Lung (tissue), 11 donors: ENCODE measurements at regions not wholly inside any gene's neighbourhood (a gene's known extent, or its start where the extent isn't known, plus 50 kb on each side); places are given as distances from the start of the nearest gene placed in this dataset.

Experiments
- ATAC-seq: fragments of 200-7000 bp; cut with Tn5 transposase; one replicate; pipeline ENCODE4 v1.9.1; 2020; ENCODE audit warnings: moderate number of reproducible peaks; ENCODE audit not compliant: insufficient read depth, low FRiP score
- DNase-seq, 3 donors: peaks; one replicate each; pipeline ENCODE4 v3.0.0-alpha.2; 2013 to 2017
- H3K27ac ChIP-seq, 2 donors: one replicate each; pipeline ENCODE4 v1.5.1; 2013; ENCODE audit warnings: mild to moderate bottlenecking in 2 of 2, moderate library complexity in 2 of 2, control low read depth in 1 of 2, inconsistent platforms in 1 of 2, low read depth in 1 of 2, low read length in 1 of 2
- H3K27me3 ChIP-seq, 3 donors: one replicate each; pipeline ENCODE4 v1.5.1; 2013; ENCODE audit warnings: low read length in 2 of 3; ENCODE audit not compliant: control insufficient read depth in 3 of 3, insufficient read depth in 3 of 3
- H3K36me3 ChIP-seq, 4 donors: one replicate each; pipeline ENCODE4 v1.5.1; 2013; ENCODE audit warnings: low read length in 4 of 4, mild to moderate bottlenecking in 1 of 4, moderate library complexity in 1 of 4; ENCODE audit not compliant: control insufficient read depth in 4 of 4, insufficient read depth in 4 of 4
- H3K4me1 ChIP-seq, 5 donors: one replicate each; pipeline ENCODE4 v1.5.1; 2013; ENCODE audit warnings: low read length in 5 of 5, mild to moderate bottlenecking in 2 of 5, moderate library complexity in 1 of 5; ENCODE audit not compliant: control insufficient read depth in 5 of 5, insufficient read depth in 5 of 5
- H3K4me3 ChIP-seq: one replicate; pipeline ENCODE4 v1.5.1; 2013; ENCODE audit warnings: mild to moderate bottlenecking, control low read depth, moderate library complexity
- H3K9ac ChIP-seq, 2 donors: one replicate each; pipeline ENCODE4 v1.5.1; 2013; ENCODE audit warnings: low read length in 2 of 2, control low read depth in 1 of 2; ENCODE audit not compliant: insufficient read depth in 1 of 2
- H3K9me3 ChIP-seq, 4 donors: one replicate each; pipeline ENCODE4 v1.5.1; 2013; ENCODE audit warnings: low read length in 3 of 4, mild to moderate bottlenecking in 1 of 4, moderate library complexity in 1 of 4; ENCODE audit not compliant: control insufficient read depth in 4 of 4, insufficient read depth in 3 of 4
- WGBS, 2 donors: extraction: QIAGEN DNeasy Blood & Tissue Kit; methylation state at CpG; one replicate each; pipeline ENCODE4 v1.1.7; 2013; 5-methylcytosine and 5-hydroxymethylcytosine counted together
- TF ChIP-seq, protein P1 (sequence below): IDR thresholded peaks from 2 replicates; pipeline ENCODE4 v1.5.1; 2012; ENCODE audit warnings: mild to moderate bottlenecking; ENCODE audit errors: control extremely low read depth, extremely low read depth
- donor health status: control.
- donor health status: control.
- donor health status: Bipolar disorder and iron deficiency.
- donor health status: healthy.
- donor health status: DM: yes; HTN: yes; CAD: no.

DNA sequence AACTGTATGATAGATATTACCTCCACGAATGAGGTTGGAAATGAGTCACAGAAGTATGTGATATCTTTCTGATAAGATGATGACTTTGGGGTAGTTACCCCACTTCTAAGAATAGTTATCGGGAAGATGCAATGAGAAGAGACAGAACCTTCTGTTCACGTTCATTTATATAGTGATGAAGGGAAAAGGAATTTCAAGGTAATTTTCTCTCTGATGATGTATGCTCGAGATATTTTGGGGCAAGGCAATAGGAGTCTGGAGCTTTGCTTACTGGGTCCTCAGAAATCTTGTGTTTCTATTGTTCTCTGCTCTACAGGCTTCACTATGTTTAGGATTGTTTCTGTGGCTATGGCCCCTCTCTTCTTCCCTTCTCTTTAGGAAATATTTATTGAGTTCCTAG, 1389.6 kb downstream of the CDH8 start:
- DNase-seq (no peak), ATAC-seq (no peak)
- H3K4me1 ChIP-seq: no peaks in the 10 kb centered on the region
- H3K27ac ChIP-seq: no peak overlapping the region
- TF ChIP-seq, protein P1, sequence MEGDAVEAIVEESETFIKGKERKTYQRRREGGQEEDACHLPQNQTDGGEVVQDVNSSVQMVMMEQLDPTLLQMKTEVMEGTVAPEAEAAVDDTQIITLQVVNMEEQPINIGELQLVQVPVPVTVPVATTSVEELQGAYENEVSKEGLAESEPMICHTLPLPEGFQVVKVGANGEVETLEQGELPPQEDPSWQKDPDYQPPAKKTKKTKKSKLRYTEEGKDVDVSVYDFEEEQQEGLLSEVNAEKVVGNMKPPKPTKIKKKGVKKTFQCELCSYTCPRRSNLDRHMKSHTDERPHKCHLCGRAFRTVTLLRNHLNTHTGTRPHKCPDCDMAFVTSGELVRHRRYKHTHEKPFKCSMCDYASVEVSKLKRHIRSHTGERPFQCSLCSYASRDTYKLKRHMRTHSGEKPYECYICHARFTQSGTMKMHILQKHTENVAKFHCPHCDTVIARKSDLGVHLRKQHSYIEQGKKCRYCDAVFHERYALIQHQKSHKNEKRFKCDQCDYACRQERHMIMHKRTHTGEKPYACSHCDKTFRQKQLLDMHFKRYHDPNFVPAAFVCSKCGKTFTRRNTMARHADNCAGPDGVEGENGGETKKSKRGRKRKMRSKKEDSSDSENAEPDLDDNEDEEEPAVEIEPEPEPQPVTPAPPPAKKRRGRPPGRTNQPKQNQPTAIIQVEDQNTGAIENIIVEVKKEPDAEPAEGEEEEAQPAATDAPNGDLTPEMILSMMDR: no peak
- H3K36me3 ChIP-seq: no peaks in the 10 kb centered on the region
- peaks cover 0 to 3% (median 0%) of the 10 kb centered on the region in 4 donors for H3K9me3 ChIP-seq
- no peaks in the 10 kb centered on the region for H3K27me3 ChIP-seq
- no peak overlapping the region for H3K9ac ChIP-seq
- WGBS, 2 donors: 87% methylated on average over 4 of the region's 4 CpGs
- H3K4me3 ChIP-seq: no peak overlapping the region

DNA sequence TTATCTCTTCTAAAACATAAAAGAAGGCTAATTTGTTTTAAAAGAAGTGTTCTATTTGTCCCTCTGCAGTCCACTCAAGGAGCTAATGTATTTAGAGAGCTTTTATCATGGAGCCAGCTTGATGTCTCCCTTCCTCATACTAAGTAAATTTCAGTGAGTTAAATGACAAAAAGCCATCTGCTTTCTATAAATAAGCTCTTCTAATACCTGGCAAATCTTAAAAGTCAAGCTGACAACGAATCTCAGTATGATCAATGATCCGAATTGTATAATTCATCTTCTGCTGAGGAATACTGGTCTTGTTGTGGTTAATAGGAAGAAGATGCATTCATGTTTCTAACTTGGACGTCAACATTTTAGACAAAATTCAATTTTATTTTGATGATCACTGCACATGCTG, 1390.7 kb downstream of the CDH8 start:
- ATAC-seq (no peak), DNase-seq (no peak)
- Histone ChIP-seq H3K27ac (no peak overlapping the region), H3K9ac (no peak overlapping the region), H3K9me3 (peaks cover 0 to 4% (median 3%) of the 10 kb centered on the region in 4 donors), H3K4me3 (no peak overlapping the region), H3K4me1 (no peaks in the 10 kb centered on the region), H3K36me3 (no peaks in the 10 kb centered on the region), H3K27me3 (no peaks in the 10 kb centered on the region)
- WGBS, 2 donors: 80 to 82% methylated on average over 3 of the region's 3 CpGs
- TF ChIP-seq, protein P1: no peak

DNA sequence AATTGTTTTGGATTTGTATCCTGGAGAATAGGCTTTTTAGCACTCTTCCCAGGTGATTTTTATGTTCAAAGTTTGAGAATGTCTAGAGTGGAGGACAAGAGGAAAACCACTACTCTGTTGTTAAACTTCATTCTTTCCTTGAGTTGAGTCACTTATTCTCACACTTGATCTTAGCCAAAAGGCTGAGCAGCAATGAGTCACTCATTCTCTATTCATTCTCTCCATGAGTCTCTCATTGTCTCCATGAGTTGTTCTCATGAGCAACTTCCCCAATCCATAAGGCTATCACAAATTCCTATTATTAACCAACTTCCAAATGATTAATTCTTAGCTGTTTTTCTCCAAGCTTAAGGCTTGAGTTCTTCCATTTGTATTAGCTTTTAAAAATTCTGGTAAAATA, 1393.3 kb downstream of the CDH8 start:
- Histone ChIP-seq H3K27ac (no peak overlapping the region), H3K27me3 (no peaks in the 10 kb centered on the region), H3K9ac (no peak overlapping the region), H3K9me3 (peaks cover 0 to 4% (median 3%) of the 10 kb centered on the region in 4 donors), H3K4me1 (no peaks in the 10 kb centered on the region), H3K36me3 (no peaks in the 10 kb centered on the region), H3K4me3 (no peak overlapping the region)
- no peak for ATAC-seq
- no peak for DNase-seq
- TF ChIP-seq, protein P1: no peak

DNA sequence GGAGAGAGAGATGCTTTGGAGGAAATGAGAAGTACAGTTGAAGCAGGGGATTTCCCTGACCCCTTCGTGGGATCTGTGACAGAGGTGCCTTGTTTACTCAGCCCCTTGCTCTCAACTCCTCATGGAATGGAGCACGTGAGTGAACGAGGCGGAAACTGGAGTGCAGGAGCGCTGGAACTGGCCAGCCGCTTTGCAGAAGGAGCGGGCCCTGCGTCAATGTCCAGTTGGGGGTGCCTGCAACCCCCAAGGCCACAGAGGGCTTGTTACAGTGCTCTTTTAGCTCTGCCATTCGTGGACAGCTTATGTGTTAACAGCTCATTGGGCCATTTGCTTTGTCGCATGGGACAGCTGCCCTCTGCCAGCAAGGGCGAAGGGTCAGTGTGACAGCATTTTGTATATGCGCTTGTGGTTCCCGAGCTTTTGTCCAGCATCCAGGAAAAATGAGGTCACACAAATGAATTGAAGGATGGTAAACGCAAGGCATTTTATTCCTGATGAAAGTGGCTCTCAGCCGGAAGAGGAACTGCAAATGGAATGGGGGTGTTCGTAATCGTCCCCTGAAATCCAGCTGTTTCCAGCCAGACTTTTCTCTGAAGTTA, 1395.1 kb downstream of the CDH8 start:
- H3K9me3 ChIP-seq: peaks cover 0 to 4% (median 1%) of the 10 kb centered on the region in 4 donors
- no peak for ATAC-seq
- no peaks in the 10 kb centered on the region for H3K27me3 ChIP-seq
- no peak overlapping the region for H3K27ac ChIP-seq
- no peak overlapping the region for H3K4me3 ChIP-seq
- no peaks in the 10 kb centered on the region for H3K36me3 ChIP-seq
- H3K9ac ChIP-seq: no peak overlapping the region
- DNase-seq: peak; percentile 27 to 56 (median 51)
- 71 to 80% methylated on average over 17 of the region's 17 CpGs for WGBS, 2 donors
- TF ChIP-seq, protein P1: no peak
- no peaks in the 10 kb centered on the region for H3K4me1 ChIP-seq
